Panc1 (cell line): ENCODE measurements at regions not wholly inside any gene's neighbourhood (a gene's known extent, or its start where the extent isn't known, plus 50 kb on each side); places are given as distances from the start of the nearest gene placed in this dataset.

ENCODE experiments used
- ATAC-seq: fragments of 200-7000 bp; cut with Tn5 transposase; 2 replicates; pipeline ENCODE4 v1.9.1; 2020; ENCODE audit warnings: mild to moderate bottlenecking, moderate library complexity
- BruUV-seq: library from RNA; stranded (reverse); fragments of 400-500 nt; replicated peaks from 2 replicates; lab custom pipeline; 2021; lab: Mats Ljungman, UMichigan
- CTCF ChIA-PET: fragments of 300-600 bp; sonication (Branson Sonifier 250); formaldehyde crosslinking; loops from one replicate; lab custom pipeline; 2022; ENCODE audit warnings: antibody characterized with exemption; lab: Charles Lee
- POLR2A ChIA-PET: fragments of 300-600 bp; sonication (Branson Sonifier 250); formaldehyde crosslinking; loops from one replicate; lab custom pipeline; 2022; ENCODE audit warnings: antibody characterized with exemption; lab: Charles Lee
- DNase-seq: peaks from one replicate; pipeline ENCODE4 v3.0.0-alpha.2; 2010; ENCODE audit warnings: low read depth, low spot score
- H3K27ac ChIP-seq: 2 replicates; pipeline ENCODE4 v1.5.1; 2011; ENCODE audit warnings: mild to moderate bottlenecking, low read length, inconsistent platforms
- H3K27me3 ChIP-seq: fragments of 200-500 bp; sonication (Bioruptor generic); 2 replicates; pipeline ENCODE4 v1.6.0; 2014; ENCODE audit warnings: low read length, inconsistent platforms; ENCODE audit not compliant: control insufficient read depth, insufficient read depth
- H3K36me3 ChIP-seq: fragments of 200-500 bp; sonication (Bioruptor generic); 2 replicates; pipeline ENCODE4 v1.5.1; 2014; ENCODE audit warnings: inconsistent platforms, mild to moderate bottlenecking, low read length, moderate library complexity; ENCODE audit not compliant: control insufficient read depth, insufficient read depth
- H3K4me1 ChIP-seq: 2 replicates; pipeline ENCODE4 v1.5.1; 2011; ENCODE audit warnings: inconsistent platforms, mild to moderate bottlenecking, low read length, moderate library complexity; ENCODE audit not compliant: control insufficient read depth, insufficient read depth
- H3K4me3 ChIP-seq, 2 experiments: 2 replicates each; pipeline ENCODE4 v1.5.1; 2011 to 2012; ENCODE audit warnings: low read depth in 2 of 2, low read length in 2 of 2, mild to moderate bottlenecking in 2 of 2, inconsistent platforms in 1 of 2, moderate library complexity in 1 of 2
- H3K9me3 ChIP-seq: fragments of 200-500 bp; sonication (Bioruptor generic); 2 replicates; pipeline ENCODE4 v1.5.1; 2014; ENCODE audit warnings: low read depth, mild to moderate bottlenecking, inconsistent platforms, low read length, moderate library complexity; ENCODE audit not compliant: control insufficient read depth, insufficient read depth
- CTCF ChIP-seq: fragments of 450-650 bp; IDR thresholded peaks from 2 replicates; pipeline ENCODE4 v1.5.1; 2017; ENCODE audit warnings: mild to moderate bottlenecking
- POLR2AphosphoS5 ChIP-seq: IDR thresholded peaks from 2 replicates; pipeline ENCODE4 v1.6.1; 2012; ENCODE audit warnings: mild to moderate bottlenecking, low read depth, low read length, moderate library complexity
- REST ChIP-seq, 2 experiments: IDR thresholded peaks; 2 replicates each; pipeline ENCODE4 v1.6.1; 2011 to 2012; ENCODE audit warnings: low read depth in 2 of 2, control low read depth in 1 of 2, low read length in 1 of 2, mild to moderate bottlenecking in 1 of 2, moderate library complexity in 1 of 2; ENCODE audit not compliant: insufficient read depth in 1 of 2
- SIN3A ChIP-seq: IDR thresholded peaks from 2 replicates; pipeline ENCODE4 v1.6.1; 2012; ENCODE audit warnings: low read depth, mild to moderate bottlenecking, low read length, moderate library complexity, borderline replicate concordance; ENCODE audit not compliant: insufficient read depth
- TCF7L2 ChIP-seq: IDR thresholded peaks from 2 replicates; pipeline ENCODE4 v1.6.1; 2011; ENCODE audit warnings: mild to moderate bottlenecking, low read depth, low read length, inconsistent platforms
- in situ Hi-C: cut with HindIII; loops from 2 replicates; pipeline ENCODE4 v1.10.0; 2016; ENCODE audit warnings: low sequenced_read_pairs, low pct_unique_long_range_greater_than_20kb
- intact Hi-C: fragments of 100-400 bp; cut with micrococcal nuclease; formaldehyde crosslinking; loops from one replicate; pipeline ENCODE4 v1.10.0; 2022; ENCODE audit not compliant: unreplicated experiment

GRCh38 chr3:95048564-95048963 is 985.7 kb downstream of the NSUN3 start:
- in situ Hi-C loops: no loop called here

GRCh38 chr3:95049841-95050240 is 987.0 kb downstream of the NSUN3 start:
- H3K36me3 ChIP-seq: no peaks in the 10 kb centered on the region
- no peaks in the 10 kb centered on the region for H3K27me3 ChIP-seq
- no TSS peak for BruUV-seq
- H3K4me1 ChIP-seq: no peaks in the 10 kb centered on the region
- no peak for TF ChIP-seq POLR2AphosphoS5
- TF ChIP-seq SIN3A: no peak
- TF ChIP-seq TCF7L2: no peak
- no peak for TF ChIP-seq REST (IDR thresholded peaks at IDR 0.05; ENCODE audit: insufficient read depth in 1 of 2, low read depth in 2 of 2, low read length in 1 of 2)
- no peak for TF ChIP-seq CTCF
- ChIA-PET POLR2A (no interaction called here), CTCF (no interaction called here)
- DNase-seq (no peak), ATAC-seq (no peak)
- intact Hi-C loops: no loop called here
- H3K4me3 ChIP-seq: no peak overlapping the region
- in situ Hi-C loops: no loop called here
- H3K27ac ChIP-seq: no peak overlapping the region
- peaks cover 13% of the 10 kb centered on the region; the same call in 1 of the 2 replicates for H3K9me3 ChIP-seq

More at GRCh38 chr3:95048564-95048963, 985.7 kb downstream of the NSUN3 start:
- intact Hi-C loops: no loop called here
- CTCF ChIA-PET: no interaction called here
- no peak for DNase-seq
- no TSS peak for BruUV-seq
- H3K4me3 ChIP-seq: no peak overlapping the region
- no peaks in the 10 kb centered on the region for H3K4me1 ChIP-seq
- POLR2A ChIA-PET: no interaction called here
- peaks cover 11% of the 10 kb centered on the region; the same call in 1 of the 2 replicates for H3K9me3 ChIP-seq
- H3K27ac ChIP-seq: no peak overlapping the region
- ATAC-seq: no peak
- no peaks in the 10 kb centered on the region for H3K36me3 ChIP-seq
- no peaks in the 10 kb centered on the region for H3K27me3 ChIP-seq
- TF ChIP-seq CTCF (no peak), TCF7L2 (no peak)
